Central memory CD8-positive, alpha-beta T cell (primary cell): ENCODE measurements at regions not wholly inside any gene's neighbourhood (a gene's known extent, or its start where the extent isn't known, plus 50 kb on each side); places are given as distances from the start of the nearest gene placed in this dataset.

Source experiments
- ATAC-seq: fragments of 150-1000 bp; cut with Tn5 transposase; replicated peaks from 2 replicates; pipeline ENCODE4 v1.10.0; 2022; ENCODE audit warnings: mild to moderate bottlenecking, moderate FRiP score, moderate number of reproducible peaks; ENCODE audit not compliant: poor library complexity, severe bottlenecking; ENCODE audit errors: extremely low read depth
- DNase-seq, 2 donors: peaks; one replicate each; pipeline ENCODE4 v3.0.0; 2021; ENCODE audit warnings: low spot score in 2 of 2
- H3K27ac Mint-ChIP-seq: one replicate; pipeline ENCODE4 v1.8.0; 2022; ENCODE audit warnings: low read depth, mild to moderate bottlenecking, moderate library complexity, mixed read lengths
- H3K27me3 Mint-ChIP-seq: one replicate; pipeline ENCODE4 v1.8.0; 2022; ENCODE audit warnings: mixed read lengths
- H3K36me3 Mint-ChIP-seq: one replicate; pipeline ENCODE4 v1.8.0; 2022; ENCODE audit warnings: mild to moderate bottlenecking, moderate library complexity, mixed read lengths; ENCODE audit not compliant: insufficient read depth
- H3K4me1 Mint-ChIP-seq: one replicate; pipeline ENCODE4 v1.8.0; 2022; ENCODE audit warnings: mixed read lengths
- H3K4me3 Mint-ChIP-seq: one replicate; pipeline ENCODE4 v1.8.0; 2022; ENCODE audit warnings: mild to moderate bottlenecking, moderate library complexity, mixed read lengths
- H3K9me3 Mint-ChIP-seq: one replicate; pipeline ENCODE4 v1.8.0; 2022; ENCODE audit warnings: mixed read lengths

- Mint-ChIP-seq H3K4me3 (no peak overlapping the region), H3K27ac (no peak overlapping the region), H3K27me3 (no peaks in the 10 kb centered on the region), H3K9me3 (peaks cover 6% of the 10 kb centered on the region), H3K36me3 (peaks cover 2% of the 10 kb centered on the region), H3K4me1 (no peaks in the 10 kb centered on the region)
- DNase-seq (no peak), ATAC-seq (no peak)
These were observed 156.1 kb upstream of the TARS1 start for GRCh38 chr5:33284681-33285080.

GRCh38 chr5:33287242-33287641 is 153.5 kb upstream of the TARS1 start:
- Mint-ChIP-seq H3K9me3 (peaks cover 13% of the 10 kb centered on the region), H3K4me3 (no peak overlapping the region), H3K27me3 (no peaks in the 10 kb centered on the region), H3K36me3 (no peaks in the 10 kb centered on the region), H3K4me1 (no peaks in the 10 kb centered on the region), H3K27ac (no peak overlapping the region)
- no peak for DNase-seq
- no peak for ATAC-seq

- H3K9me3 Mint-ChIP-seq: peaks cover 7% of the 10 kb centered on the region
- no peaks in the 10 kb centered on the region for H3K27me3 Mint-ChIP-seq
- H3K36me3 Mint-ChIP-seq: no peaks in the 10 kb centered on the region
- DNase-seq (no peak), ATAC-seq (no peak)
- H3K4me1 Mint-ChIP-seq: no peaks in the 10 kb centered on the region
- no peak overlapping the region for H3K4me3 Mint-ChIP-seq
- H3K27ac Mint-ChIP-seq: no peak overlapping the region
These were observed 149.4 kb upstream of the TARS1 start for GRCh38 chr5:33291216-33292000.

GRCh38 chr5:33297760-33298216 is 143.0 kb upstream of the TARS1 start:
- Mint-ChIP-seq H3K27ac (no peak overlapping the region), H3K27me3 (no peaks in the 10 kb centered on the region), H3K4me1 (no peaks in the 10 kb centered on the region), H3K4me3 (no peak overlapping the region), H3K36me3 (no peaks in the 10 kb centered on the region), H3K9me3 (no peaks in the 10 kb centered on the region)
- DNase-seq: no peak
- no peak for ATAC-seq

- Mint-ChIP-seq H3K27me3 (no peaks in the 10 kb centered on the region), H3K9me3 (no peaks in the 10 kb centered on the region), H3K36me3 (no peaks in the 10 kb centered on the region), H3K4me3 (no peak overlapping the region), H3K4me1 (no peaks in the 10 kb centered on the region), H3K27ac (no peak overlapping the region)
- no peak for ATAC-seq
- no peak for DNase-seq
These were observed 141.1 kb upstream of the TARS1 start for GRCh38 chr5:33299621-33300208.

GRCh38 chr5:33300209-33300742 is 140.5 kb upstream of the TARS1 start:
- no peaks in the 10 kb centered on the region for H3K27me3 Mint-ChIP-seq
- DNase-seq (no peak), ATAC-seq (no peak)
- H3K27ac Mint-ChIP-seq: no peak overlapping the region
- H3K4me1 Mint-ChIP-seq: no peaks in the 10 kb centered on the region
- peaks cover 1% of the 10 kb centered on the region for H3K9me3 Mint-ChIP-seq
- H3K36me3 Mint-ChIP-seq: no peaks in the 10 kb centered on the region
- H3K4me3 Mint-ChIP-seq: no peak overlapping the region

- Mint-ChIP-seq H3K36me3 (peaks cover 2% of the 10 kb centered on the region), H3K9me3 (peaks cover 6% of the 10 kb centered on the region), H3K4me3 (no peak overlapping the region), H3K27me3 (no peaks in the 10 kb centered on the region), H3K4me1 (no peaks in the 10 kb centered on the region), H3K27ac (no peak overlapping the region)
- ATAC-seq: no peak
- no peak for DNase-seq
These were observed 137.1 kb upstream of the TARS1 start for GRCh38 chr5:33303579-33304095.

- no peak for ATAC-seq
- Mint-ChIP-seq H3K27ac (no peak overlapping the region), H3K4me1 (no peaks in the 10 kb centered on the region), H3K27me3 (no peaks in the 10 kb centered on the region), H3K4me3 (no peak overlapping the region), H3K36me3 (peaks cover 2% of the 10 kb centered on the region), H3K9me3 (peaks cover 6% of the 10 kb centered on the region)
- no peak for DNase-seq
These were observed 136.2 kb upstream of the TARS1 start for GRCh38 chr5:33304601-33305000.

GRCh38 chr5:33305572-33305971 is 135.2 kb upstream of the TARS1 start:
- Mint-ChIP-seq H3K27ac (no peak overlapping the region), H3K9me3 (peaks cover 9% of the 10 kb centered on the region), H3K27me3 (no peaks in the 10 kb centered on the region), H3K36me3 (peaks cover 2% of the 10 kb centered on the region), H3K4me3 (no peak overlapping the region), H3K4me1 (no peaks in the 10 kb centered on the region)
- no peak for ATAC-seq
- DNase-seq: no peak

- H3K27ac Mint-ChIP-seq: no peak overlapping the region
- no peak overlapping the region for H3K4me3 Mint-ChIP-seq
These were observed 134.0 kb upstream of the TARS1 start for GRCh38 chr5:33306758-33307157.

GRCh38 chr5:33308586-33308985 is 132.2 kb upstream of the TARS1 start:
- Mint-ChIP-seq H3K36me3 (peaks cover 2% of the 10 kb centered on the region), H3K27ac (no peak overlapping the region), H3K4me3 (no peak overlapping the region), H3K4me1 (no peaks in the 10 kb centered on the region), H3K9me3 (peaks cover 10% of the 10 kb centered on the region), H3K27me3 (no peaks in the 10 kb centered on the region)
- no peak for ATAC-seq
- DNase-seq: no peak

More at GRCh38 chr5:33306758-33307157, 134.0 kb upstream of the TARS1 start:
- peaks cover 2% of the 10 kb centered on the region for H3K36me3 Mint-ChIP-seq
- H3K9me3 Mint-ChIP-seq: peaks cover 10% of the 10 kb centered on the region
- H3K4me1 Mint-ChIP-seq: no peaks in the 10 kb centered on the region
- H3K27me3 Mint-ChIP-seq: no peaks in the 10 kb centered on the region
- DNase-seq (no peak), ATAC-seq (no peak)

GRCh38 chr5:33309068-33309467 is 131.7 kb upstream of the TARS1 start:
- Mint-ChIP-seq H3K9me3 (peaks cover 10% of the 10 kb centered on the region), H3K27me3 (no peaks in the 10 kb centered on the region), H3K36me3 (peaks cover 2% of the 10 kb centered on the region), H3K4me3 (no peak overlapping the region), H3K4me1 (no peaks in the 10 kb centered on the region), H3K27ac (no peak overlapping the region)
- ATAC-seq (no peak), DNase-seq (no peak)
